OCI-LY7 (cell line): ENCODE measurements at regions not wholly inside any gene's neighbourhood (a gene's known extent, or its start where the extent isn't known, plus 50 kb on each side); places are given as distances from the start of the nearest gene placed in this dataset.

Source experiments
- BruUV-seq: library from RNA; stranded (reverse); fragments of 400-500 nt; replicated peaks from 2 replicates; lab custom pipeline; 2021; lab: Mats Ljungman, UMichigan
- CTCF ChIA-PET: fragments of 300-600 bp; sonication (Branson Sonifier 250); formaldehyde crosslinking; loops from one replicate; lab custom pipeline; 2022; ENCODE audit warnings: antibody characterized with exemption; ENCODE audit not compliant: unreplicated experiment; lab: Charles Lee
- POLR2A ChIA-PET: fragments of 300-600 bp; sonication (Branson Sonifier 250); formaldehyde crosslinking; loops from one replicate; lab custom pipeline; 2022; ENCODE audit warnings: antibody characterized with exemption; lab: Charles Lee
- DNase-seq: peaks from one replicate; pipeline ENCODE4 v3.0.0-alpha.2; 2015; ENCODE audit warnings: low spot score
- H2AFZ ChIP-seq: fragments of 200-600 bp; sonication (generic), shearing (Covaris generic); 2 replicates; pipeline ENCODE4 v1.6.1; 2014; ENCODE audit warnings: mild to moderate bottlenecking, antibody characterized with exemption, low read length, moderate library complexity
- H3K27ac ChIP-seq: fragments of 200-600 bp; sonication (generic); 2 replicates; pipeline ENCODE4 v1.5.1; 2014; ENCODE audit warnings: mixed run types, low read depth, mild to moderate bottlenecking, moderate library complexity, low read length, inconsistent platforms; ENCODE audit not compliant: poor library complexity, severe bottlenecking
- H3K36me3 ChIP-seq: fragments of 200-600 bp; sonication (generic); 2 replicates; pipeline ENCODE4 v1.6.1; 2014; ENCODE audit warnings: mild to moderate bottlenecking, antibody characterized with exemption, low read length, moderate library complexity, mixed read lengths; ENCODE audit not compliant: insufficient read depth
- H3K4me1 ChIP-seq: fragments of 200-600 bp; sonication (generic); 2 replicates; pipeline ENCODE4 v1.5.1; 2014; ENCODE audit warnings: mild to moderate bottlenecking, low read length; ENCODE audit not compliant: insufficient read depth, poor library complexity, severe bottlenecking
- H3K4me2 ChIP-seq: fragments of 200-600 bp; sonication (generic); 2 replicates; pipeline ENCODE4 v1.6.1; 2014; ENCODE audit warnings: mild to moderate bottlenecking, low read length
- H3K4me3 ChIP-seq: fragments of 200-600 bp; sonication (generic); 2 replicates; pipeline ENCODE4 v1.5.1; 2014; ENCODE audit warnings: mild to moderate bottlenecking, low read depth, low read length; ENCODE audit not compliant: poor library complexity, severe bottlenecking
- H3K79me2 ChIP-seq: fragments of 200-600 bp; sonication (generic); 2 replicates; pipeline ENCODE4 v1.6.1; 2016; ENCODE audit warnings: low read depth, mild to moderate bottlenecking, low read length, moderate library complexity, mixed read lengths; ENCODE audit not compliant: insufficient read depth
- H3K9me2 ChIP-seq: fragments of 200-600 bp; sonication (generic); 2 replicates; pipeline ENCODE4 v1.6.1; 2016; ENCODE audit warnings: mild to moderate bottlenecking, low read length, mixed read lengths; ENCODE audit not compliant: insufficient read depth
- H3K9me3 ChIP-seq: fragments of 200-600 bp; sonication (generic); 2 replicates; pipeline ENCODE4 v1.6.1; 2014; ENCODE audit warnings: mild to moderate bottlenecking, mixed run types, low read length, mixed read lengths
- H4K20me1 ChIP-seq: fragments of 200-600 bp; sonication (generic); 2 replicates; pipeline ENCODE4 v1.6.1; 2014; ENCODE audit warnings: mild to moderate bottlenecking, antibody characterized with exemption, low read length, moderate library complexity, mixed read lengths; ENCODE audit not compliant: insufficient read depth
- CTCF ChIP-seq: fragments of 200-600 bp; sonication (generic); conservative IDR thresholded peaks from 2 replicates; pipeline ENCODE4 v1.5.1; 2014; ENCODE audit warnings: mild to moderate bottlenecking, antibody characterized with exemption, low read length, moderate library complexity, mixed read lengths
- EZH2phosphoT487 ChIP-seq: fragments of 200-600 bp; sonication (generic); IDR thresholded peaks from 2 replicates; pipeline ENCODE4 v1.6.1; 2018; ENCODE audit warnings: low read depth, borderline replicate concordance, mild to moderate bottlenecking, mixed run types, antibody characterized with exemption, low read length, moderate library complexity, mixed read lengths
- intact Hi-C: fragments of 100-400 bp; cut with micrococcal nuclease; formaldehyde crosslinking; loops from one replicate; pipeline ENCODE4 v1.10.0; 2022; ENCODE audit not compliant: unreplicated experiment

DNA sequence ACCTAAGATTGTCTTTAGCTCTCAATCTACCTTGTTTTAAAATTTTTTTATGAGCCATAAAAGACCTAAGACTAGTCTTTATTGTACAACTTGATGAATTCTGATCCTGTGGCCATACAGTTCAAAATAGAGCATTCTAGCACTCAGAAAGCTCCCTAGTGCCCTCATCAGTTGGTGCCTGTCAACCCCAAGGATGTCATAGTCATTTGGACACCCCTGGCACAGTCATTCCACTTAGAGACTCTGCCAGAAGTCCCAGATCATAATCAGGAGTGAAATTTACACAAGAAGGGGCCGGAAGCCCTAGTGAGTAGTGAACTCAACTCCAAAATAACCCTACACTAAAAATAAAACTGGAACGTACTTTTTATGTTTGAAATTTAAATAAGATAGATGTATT lies 80.0 kb upstream of the INSIG1 start:
- Histone ChIP-seq H3K36me3 (no peaks in the 10 kb centered on the region), H3K79me2 (no peaks in the 10 kb centered on the region), H3K4me2 (no peak overlapping the region), H3K9me3 (no peaks in the 10 kb centered on the region), H2AFZ (no peak overlapping the region), H3K4me3 (no peak overlapping the region), H3K9me2 (no peaks in the 10 kb centered on the region), H3K4me1 (no peaks in the 10 kb centered on the region), H4K20me1 (no peaks in the 10 kb centered on the region), H3K27ac (no peak overlapping the region)
- no peak for DNase-seq
- no peak; the same call in 1 of the 2 replicates for TF ChIP-seq CTCF
- no peak for TF ChIP-seq EZH2phosphoT487
- ChIA-PET CTCF (no interaction called here), POLR2A (no interaction called here)
- intact Hi-C loops = no loop called here
- BruUV-seq = no TSS peak

DNA sequence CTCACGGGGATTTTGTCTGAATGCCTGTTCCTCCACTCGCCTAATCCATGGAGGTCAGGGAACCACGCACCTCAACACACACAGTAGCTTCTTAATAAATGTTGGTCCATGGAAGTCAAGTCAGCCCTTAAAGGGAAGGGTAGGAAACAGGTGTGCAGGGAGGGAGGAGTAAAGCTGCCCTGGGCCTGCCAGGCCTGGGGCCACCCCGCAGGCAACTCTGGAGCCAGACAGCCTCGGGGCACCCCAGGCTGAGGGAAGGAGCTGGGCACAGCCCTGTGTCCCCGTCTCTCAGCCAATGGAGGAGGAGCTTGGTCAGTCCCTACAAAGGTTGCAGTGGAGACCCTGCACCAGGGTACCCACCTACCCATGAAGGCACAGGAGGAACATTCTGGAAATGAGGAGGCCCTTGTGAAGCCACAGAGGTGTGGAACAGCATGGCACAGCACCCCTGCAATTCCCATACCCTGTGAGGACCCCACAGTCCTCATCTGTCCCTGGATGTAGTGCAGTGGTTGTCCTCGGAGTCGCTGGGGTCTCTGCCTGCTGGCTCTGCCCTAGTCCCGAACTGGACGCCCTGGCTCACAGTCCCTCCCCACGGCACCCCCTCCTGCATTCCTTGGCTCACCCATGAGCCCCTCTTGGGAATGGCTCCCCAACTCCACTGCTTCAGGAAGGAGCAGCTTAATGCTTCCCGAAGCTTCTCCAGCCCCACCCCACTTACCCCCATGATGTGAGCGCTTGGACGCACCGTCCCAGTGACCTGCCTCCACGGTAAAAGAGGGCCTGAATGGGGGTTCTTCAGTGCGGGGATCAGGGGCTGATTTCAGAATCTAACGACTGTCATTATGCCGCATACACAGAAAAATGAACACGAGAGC lies 79.2 kb upstream of the INSIG1 start:
- no peak overlapping the region for H3K27ac ChIP-seq
- H4K20me1 ChIP-seq = no peaks in the 10 kb centered on the region
- no peaks in the 10 kb centered on the region for H3K9me3 ChIP-seq
- H3K4me2 ChIP-seq = no peak overlapping the region
- no peak for DNase-seq
- no peaks in the 10 kb centered on the region for H3K36me3 ChIP-seq
- no peaks in the 10 kb centered on the region for H3K4me1 ChIP-seq
- no peak overlapping the region for H2AFZ ChIP-seq
- TF ChIP-seq EZH2phosphoT487 (no peak), CTCF (no peak)
- POLR2A ChIA-PET = interaction anchor here (0.8 kb wide), 1 partner anchor 1037 kb away, joined by 3 read pairs; no protein-coding TSS in a partner anchor
- H3K4me3 ChIP-seq = no peak overlapping the region
- BruUV-seq = no TSS peak
- no peaks in the 10 kb centered on the region for H3K9me2 ChIP-seq
- intact Hi-C loops = no loop called here
- CTCF ChIA-PET = no interaction called here
- no peaks in the 10 kb centered on the region for H3K79me2 ChIP-seq

- Histone ChIP-seq H3K4me3 (no peak overlapping the region), H3K9me3 (no peaks in the 10 kb centered on the region), H3K27ac (no peak overlapping the region), H3K79me2 (no peaks in the 10 kb centered on the region), H3K9me2 (no peaks in the 10 kb centered on the region), H3K36me3 (no peaks in the 10 kb centered on the region), H3K4me2 (no peak overlapping the region), H3K4me1 (no peaks in the 10 kb centered on the region), H2AFZ (no peak overlapping the region), H4K20me1 (no peaks in the 10 kb centered on the region)
- CTCF ChIA-PET = no interaction called here
- TF ChIP-seq EZH2phosphoT487 (no peak), CTCF (no peak)
- no TSS peak for BruUV-seq
- intact Hi-C loops = no loop called here
- POLR2A ChIA-PET = interaction anchor here (0.8 kb wide), 1 partner anchor 1038 kb away, joined by 3 read pairs; no protein-coding TSS in a partner anchor
- DNase-seq = no peak
These were observed 78.5 kb upstream of the INSIG1 start for GRCh38 chr7:155219154-155219531.
